M059J (cell line): ENCODE measurements at regions not wholly inside any gene's neighbourhood (a gene's known extent, or its start where the extent isn't known, plus 50 kb on each side); places are given as distances from the start of the nearest gene placed in this dataset.

ENCODE experiments used
- DNase-seq: peaks from one replicate; pipeline ENCODE4 v3.0.0-alpha.2; 2012; ENCODE audit warnings: low read depth

GRCh38 chr4:14771094-14771493, 231.2 kb upstream of the CPEB2 start:
- DNase-seq = peak; percentile 47

DNA sequence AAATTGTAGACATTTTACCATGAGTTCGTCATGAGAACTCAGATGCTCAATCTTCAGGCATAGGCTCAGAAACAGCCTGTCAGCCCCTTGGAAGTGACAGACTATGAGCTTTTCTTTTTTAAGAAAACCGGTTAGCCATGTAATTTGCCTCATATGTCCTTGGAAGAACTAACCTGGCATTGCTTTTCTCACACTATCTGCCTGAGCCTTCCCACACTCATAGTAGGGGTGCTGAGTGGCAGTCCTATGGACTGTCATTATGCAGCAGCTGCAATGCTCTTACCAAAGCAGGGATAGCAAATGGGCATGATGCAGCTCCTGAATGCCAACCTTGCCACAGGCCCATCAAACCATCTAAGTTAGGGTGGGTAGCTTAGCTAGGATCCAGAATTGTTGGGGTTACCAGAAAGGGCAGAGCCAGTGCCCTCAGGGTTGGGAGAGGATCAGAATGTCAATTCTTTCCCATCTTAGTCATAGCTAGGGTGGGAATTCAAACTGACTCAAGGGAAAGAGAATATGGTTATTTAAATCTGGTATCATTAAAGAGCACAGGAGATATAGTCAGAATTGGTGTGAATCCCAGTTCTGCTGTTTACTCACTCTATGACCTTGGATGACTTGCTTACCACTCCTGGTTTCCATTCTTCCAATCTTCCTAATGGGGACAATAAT, 230.6 kb upstream of the CPEB2 start:
- DNase-seq = peak; percentile 50

DNA sequence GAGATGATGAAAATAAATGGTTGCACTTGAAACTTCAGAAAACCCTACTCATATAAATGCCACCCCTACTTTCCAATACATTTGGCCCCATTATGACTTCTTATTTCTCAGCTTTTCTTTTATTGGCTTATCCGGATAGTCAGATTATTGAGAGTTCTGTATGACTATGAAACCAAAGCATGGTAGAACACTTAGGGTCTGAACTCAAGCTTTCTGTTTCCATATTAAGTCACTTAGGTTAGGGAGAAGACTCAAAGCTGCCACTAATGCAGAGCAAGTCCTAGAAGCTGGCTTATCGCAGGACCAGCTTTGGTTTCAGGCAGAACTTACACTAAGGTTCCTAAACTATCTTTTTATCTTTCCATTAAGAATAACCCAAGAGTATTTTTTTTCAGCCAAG, 229.9 kb upstream of the CPEB2 start:
- DNase-seq = no peak

DNA sequence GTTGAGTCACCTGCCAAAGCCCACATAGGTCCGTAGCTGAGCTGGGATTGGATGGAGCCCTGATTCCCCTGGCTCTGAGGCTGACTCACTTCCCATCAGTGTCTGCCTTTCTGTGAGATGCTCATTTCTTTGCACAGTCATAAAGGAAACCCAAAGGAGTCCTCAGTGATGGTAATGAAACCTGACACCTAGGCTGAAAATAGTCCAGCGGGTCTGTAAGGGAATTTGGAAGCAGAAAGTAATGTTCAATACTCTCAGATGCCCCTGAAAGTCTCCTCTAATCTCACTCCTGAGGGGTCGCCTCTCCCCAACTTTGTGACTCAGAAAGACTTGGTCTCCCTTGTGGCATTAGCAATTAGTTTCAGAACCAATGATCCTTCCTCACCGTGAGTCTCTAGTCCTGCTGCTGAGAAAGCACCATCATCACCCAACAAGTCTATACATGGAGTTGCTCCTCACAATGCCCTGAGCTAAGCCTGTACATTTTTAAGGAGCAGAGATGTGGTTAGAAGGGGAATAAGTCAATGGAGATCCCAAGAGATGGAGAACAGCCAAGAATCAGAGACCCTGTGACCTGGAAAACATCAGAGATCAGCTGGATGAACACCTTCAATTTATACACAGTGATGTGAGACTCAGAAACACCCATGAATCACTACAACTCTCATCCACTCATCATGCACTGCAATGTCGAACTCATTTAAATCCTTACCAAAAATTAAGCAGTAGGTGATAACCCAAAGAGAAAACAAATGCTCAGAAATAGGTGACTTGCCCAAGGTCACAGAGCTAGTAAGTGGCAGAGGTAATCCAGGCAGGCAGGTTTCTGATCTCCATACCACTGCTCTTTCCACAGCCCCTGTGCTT, 219.0 kb upstream of the CPEB2 start:
- DNase-seq = peak; percentile 78

DNA sequence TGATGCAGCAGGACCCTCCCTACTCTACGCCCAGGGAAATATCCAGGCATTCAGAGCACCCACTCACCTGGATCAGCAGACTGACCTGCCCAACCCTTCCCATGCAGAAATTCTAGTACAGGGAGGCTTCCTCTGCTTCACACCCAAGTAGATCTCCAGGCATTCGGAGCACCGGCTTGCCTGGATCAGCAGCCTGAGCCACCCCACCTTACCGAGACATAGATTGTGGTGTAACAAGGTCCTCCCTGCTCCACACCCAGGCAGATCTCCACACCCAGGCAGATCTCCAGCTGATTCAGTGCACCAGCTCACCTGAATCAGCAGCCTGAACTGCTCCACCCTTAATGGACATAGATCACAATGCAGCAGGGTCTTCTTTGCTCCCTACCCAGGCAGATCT, 215.1 kb upstream of the CPEB2 start:
- DNase-seq = no peak

DNA sequence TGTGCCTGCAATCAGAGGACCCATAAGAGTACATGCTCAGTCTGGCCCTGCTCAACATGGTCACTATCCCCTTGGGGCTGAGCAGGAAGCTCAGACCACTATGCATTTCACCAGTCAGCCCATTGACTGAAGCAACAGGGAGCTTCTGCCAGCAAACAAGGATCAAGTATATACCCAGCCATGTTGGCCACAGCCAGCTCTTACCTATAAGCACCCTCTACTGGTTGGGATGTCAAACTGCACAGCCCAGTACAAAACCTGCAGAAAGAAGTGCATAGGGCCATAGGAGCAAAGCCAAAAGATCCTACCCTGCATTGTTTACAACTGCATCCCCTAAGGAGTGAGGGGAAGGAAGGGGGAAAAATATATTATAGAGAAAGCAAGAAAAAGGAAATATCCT, 214.4 kb upstream of the CPEB2 start:
- no peak for DNase-seq

- no peak for DNase-seq
Measured at GRCh38 chr4:14790494-14790893, 211.8 kb upstream of the CPEB2 start.

DNA sequence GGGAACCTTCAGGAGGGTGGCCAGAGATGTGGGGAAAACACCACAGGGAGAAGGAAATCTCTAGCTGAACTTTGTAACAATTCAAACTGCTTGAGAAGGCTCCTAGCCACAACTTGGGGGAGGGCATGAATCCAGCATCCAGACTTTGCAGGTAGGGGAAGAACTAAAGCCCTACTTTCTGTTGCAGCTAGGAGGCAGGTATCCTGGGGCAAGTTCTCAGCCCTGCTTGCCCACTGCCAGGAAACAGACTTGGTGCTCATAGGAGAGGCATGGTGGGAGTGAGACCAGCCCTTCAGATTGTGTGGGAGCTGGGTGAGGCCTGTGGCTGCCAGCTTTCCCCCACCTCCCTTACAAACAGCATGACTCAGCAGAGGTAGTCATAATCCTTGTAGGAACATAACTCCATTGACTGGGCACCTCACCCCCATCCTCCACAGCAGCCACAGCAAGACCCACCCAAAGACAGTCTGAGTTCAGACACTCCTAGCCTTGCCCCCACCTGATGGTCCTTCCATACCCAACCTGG, 209.5 kb upstream of the CPEB2 start:
- peak; percentile 28 for DNase-seq

GRCh38 chr4:14800977-14801376, 201.3 kb upstream of the CPEB2 start:
- no peak for DNase-seq

- DNase-seq = no peak
Measured at GRCh38 chr4:14802596-14802995, 199.7 kb upstream of the CPEB2 start.

- no peak for DNase-seq
Measured at GRCh38 chr4:14807856-14808255, 194.4 kb upstream of the CPEB2 start.

DNA sequence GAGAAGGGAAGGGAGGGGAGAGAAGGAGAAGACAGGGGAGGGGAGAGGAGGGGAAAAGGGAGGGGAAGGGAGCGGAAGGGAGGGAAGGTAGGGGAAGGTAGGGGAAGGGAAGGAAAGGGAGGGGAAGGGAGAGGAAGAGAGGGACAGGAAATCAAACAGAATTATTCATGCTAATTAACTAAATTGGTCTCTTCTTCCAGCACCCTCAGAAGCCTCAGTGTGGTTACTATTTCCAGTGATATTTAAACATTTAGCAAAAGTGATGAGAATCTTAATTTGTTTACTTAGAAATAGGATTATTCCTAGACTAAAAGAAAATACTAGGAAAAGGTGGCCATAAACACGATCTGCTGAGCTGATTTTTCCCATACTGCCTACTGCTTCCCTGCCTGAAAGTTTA, 193.1 kb upstream of the CPEB2 start:
- DNase-seq = no peak

DNA sequence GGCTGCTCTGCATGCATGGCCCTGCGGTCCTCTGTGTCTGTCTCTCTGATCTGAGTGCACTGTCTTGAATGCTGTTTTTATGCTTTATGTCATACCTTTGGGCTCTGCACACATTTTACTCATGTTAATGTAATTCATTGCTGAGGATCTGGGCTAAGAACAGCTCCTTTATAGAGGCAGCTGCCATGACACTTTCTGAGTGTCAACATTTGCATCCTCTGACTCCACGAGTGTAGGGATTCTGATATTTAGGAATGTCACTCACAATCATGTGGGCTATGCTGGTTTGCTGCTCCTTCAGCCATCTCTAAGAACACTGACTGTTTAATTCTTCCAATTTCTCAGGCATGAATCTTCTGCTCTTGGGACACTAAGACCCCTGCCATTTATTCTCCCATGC, 192.2 kb upstream of the CPEB2 start:
- DNase-seq = no peak

DNA sequence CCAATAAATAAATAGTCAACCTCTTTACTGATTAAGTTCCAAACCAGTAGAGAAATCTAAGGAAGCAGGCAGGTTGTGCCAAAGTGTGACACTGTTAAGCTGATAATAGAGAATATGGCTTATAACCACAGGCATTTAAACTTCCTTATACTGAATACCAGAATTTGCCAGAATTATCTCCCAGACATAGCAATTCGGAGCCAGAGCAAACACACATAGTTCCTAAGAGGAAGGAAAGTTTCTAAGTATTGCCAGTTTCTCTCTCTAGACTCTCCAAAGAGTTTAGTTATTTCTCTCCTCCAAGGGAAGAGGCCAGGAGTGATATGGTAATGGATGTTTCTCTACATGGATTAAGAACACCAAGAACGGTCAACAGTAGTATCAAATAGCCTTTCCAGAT, 191.7 kb upstream of the CPEB2 start:
- no peak for DNase-seq

DNA sequence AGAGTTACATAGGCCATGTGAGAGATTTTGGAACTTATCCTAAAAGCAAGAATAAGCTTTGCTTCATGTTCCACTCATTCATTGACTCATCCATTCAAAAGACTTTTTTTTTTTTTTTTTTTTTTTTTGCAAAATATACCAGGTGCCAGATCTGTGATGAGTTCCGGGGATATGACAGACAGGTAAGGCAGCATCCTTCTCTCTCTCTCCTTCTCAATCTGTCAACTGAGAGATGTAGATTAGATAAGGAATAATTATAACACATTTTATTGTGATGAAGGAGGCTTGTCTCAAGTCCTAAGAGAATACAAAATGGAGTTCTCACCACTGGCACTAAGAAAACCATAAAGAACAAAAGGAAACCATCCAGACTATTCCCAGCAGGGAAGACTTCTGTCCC, 190.2 kb upstream of the CPEB2 start:
- no peak for DNase-seq

GRCh38 chr4:14816623-14817261, 185.5 kb upstream of the CPEB2 start:
- no peak for DNase-seq

DNA sequence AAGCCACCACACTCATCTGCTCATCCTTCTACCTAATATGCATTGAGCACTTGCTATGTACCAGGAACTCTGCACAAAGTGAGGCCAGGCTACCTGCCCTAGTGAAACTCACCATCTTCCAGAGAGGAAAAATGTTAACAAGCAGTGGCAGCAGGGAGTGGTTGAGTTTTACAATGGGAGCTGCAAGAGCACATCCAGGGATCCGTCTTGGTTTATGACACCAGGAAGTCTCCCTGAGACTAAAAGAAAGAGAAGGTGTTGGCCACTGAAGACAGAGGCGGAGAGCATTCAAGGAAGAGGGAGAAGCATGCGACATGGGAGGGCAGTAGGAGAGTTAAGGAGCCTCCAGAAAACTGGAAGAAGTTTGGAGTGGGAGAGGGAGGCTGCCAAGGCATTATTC, 178.1 kb upstream of the CPEB2 start:
- no peak for DNase-seq

DNA sequence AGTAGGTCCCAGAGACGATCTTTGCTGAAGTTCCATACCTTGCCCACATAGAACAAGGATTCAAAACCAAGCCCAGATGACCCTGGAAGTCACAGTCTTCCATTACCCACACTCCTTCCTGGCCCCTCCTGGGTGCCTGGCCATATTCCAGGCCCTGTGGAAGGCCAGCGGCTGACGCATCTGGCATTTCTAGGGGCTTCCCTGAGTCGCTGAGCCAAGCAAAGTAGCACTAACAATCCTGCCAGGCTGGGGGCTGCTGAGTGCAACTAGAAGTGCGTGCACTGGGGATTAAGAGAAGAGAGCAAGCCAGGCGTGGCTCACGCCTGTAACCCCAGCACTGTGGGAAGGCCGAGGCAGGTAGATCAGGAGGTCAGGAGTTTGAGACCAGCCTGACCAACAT, 175.2 kb upstream of the CPEB2 start:
- peak; percentile 35 for DNase-seq

- no peak for DNase-seq
Measured at GRCh38 chr4:14829795-14830194, 172.5 kb upstream of the CPEB2 start.

- no peak for DNase-seq
Measured at GRCh38 chr4:14831416-14831815, 170.9 kb upstream of the CPEB2 start.

DNA sequence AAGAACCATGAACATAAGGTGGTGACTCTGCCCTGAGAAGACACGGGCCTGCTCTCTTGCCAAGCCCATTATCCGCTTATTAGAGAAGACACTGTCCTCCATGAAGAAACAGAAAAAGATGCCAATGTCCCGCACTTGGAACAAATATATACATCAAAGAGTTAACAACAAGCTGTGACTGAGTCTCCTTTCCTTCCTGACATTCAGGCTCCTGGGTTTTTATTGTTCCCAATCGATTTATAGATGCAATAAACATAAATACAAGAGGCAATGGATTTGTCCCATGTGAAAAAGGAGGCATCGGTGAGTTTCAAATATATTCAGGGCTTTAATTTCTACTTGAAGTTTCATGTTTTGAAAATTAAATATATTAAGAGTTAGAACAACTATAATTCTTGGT, 169.2 kb upstream of the CPEB2 start:
- DNase-seq = no peak

DNA sequence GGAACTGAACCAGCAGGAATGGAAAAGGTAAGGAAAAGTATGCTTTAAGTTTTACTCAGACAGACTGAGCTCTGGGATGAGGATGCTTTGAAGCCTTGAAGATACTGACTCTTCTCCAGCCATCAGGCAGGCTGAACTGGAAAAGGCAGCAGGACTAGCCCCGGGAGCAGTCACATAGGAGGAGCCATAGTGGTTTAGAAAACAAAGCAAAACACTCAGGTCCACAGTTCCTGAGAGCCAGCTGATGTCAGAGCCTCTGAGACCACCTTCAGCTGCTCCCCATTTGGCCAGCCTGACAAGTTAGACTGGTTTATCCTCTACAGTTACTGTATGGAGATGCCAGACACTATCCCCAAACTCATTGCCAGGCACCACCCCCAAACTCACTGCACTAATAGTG, 167.9 kb upstream of the CPEB2 start:
- no peak for DNase-seq

- no peak for DNase-seq
Measured at GRCh38 chr4:14835288-14835687, 167.0 kb upstream of the CPEB2 start.
